Upper lobe of right lung (tissue), 1 donor: ENCODE measurements at regions not wholly inside any gene's neighbourhood (a gene's known extent, or its start where the extent isn't known, plus 50 kb on each side); places are given as distances from the start of the nearest gene placed in this dataset.

Experiments used
- ATAC-seq: fragments of 200-7000 bp; cut with Tn5 transposase; one replicate; pipeline ENCODE4 v1.9.1; 2020; ENCODE audit warnings: mild to moderate bottlenecking, moderate library complexity
- DNase-seq: peaks from one replicate; pipeline ENCODE4 v3.0.0-alpha.2; 2020
- H3K27ac ChIP-seq: fragments of 200-600 bp; one replicate; pipeline ENCODE4 v1.8.0; 2022
- H3K27me3 ChIP-seq: fragments of 200-600 bp; one replicate; pipeline ENCODE4 v1.8.0; 2022; ENCODE audit warnings: mild to moderate bottlenecking
- H3K36me3 ChIP-seq: fragments of 200-600 bp; one replicate; pipeline ENCODE4 v1.8.0; 2022
- H3K4me1 ChIP-seq: fragments of 200-600 bp; one replicate; pipeline ENCODE4 v1.8.0; 2022
- H3K4me3 ChIP-seq: fragments of 200-600 bp; one replicate; pipeline ENCODE4 v1.8.0; 2022; ENCODE audit warnings: mild to moderate bottlenecking
- H3K9me3 ChIP-seq: fragments of 200-600 bp; one replicate; pipeline ENCODE4 v1.8.0; 2022
- CTCF ChIP-seq: fragments of 200-600 bp; IDR thresholded peaks from one replicate; pipeline ENCODE4 v1.8.0; 2022; ENCODE audit warnings: antibody characterized with exemption
- intact Hi-C: fragments of 100-400 bp; cut with DNase I; formaldehyde crosslinking; loops from one replicate; pipeline ENCODE4 v1.11.0; 2022
- donor health status: DM: no; HTN: yes; CAD: no; lungs with severe emphysema.

- Histone ChIP-seq H3K27ac (no peak overlapping the region), H3K4me3 (no peak overlapping the region), H3K27me3 (no peaks in the 10 kb centered on the region), H3K36me3 (no peaks in the 10 kb centered on the region), H3K9me3 (no peaks in the 10 kb centered on the region), H3K4me1 (no peaks in the 10 kb centered on the region)
- ATAC-seq (no peak), DNase-seq (peak; percentile 33)
- TF ChIP-seq CTCF = no peak
- intact Hi-C loops = no loop called here
These were observed 654.5 kb downstream of the MATN1 start for GRCh38 chr1:30068787-30069472.

GRCh38 chr1:30064547-30064946 is 658.8 kb downstream of the MATN1 start:
- intact Hi-C loops = no loop called here

GRCh38 chr1:30063621-30064280 is 659.6 kb downstream of the MATN1 start:
- no peak for ATAC-seq

More at GRCh38 chr1:30064547-30064946, 658.8 kb downstream of the MATN1 start:
- ATAC-seq (no peak), DNase-seq (peak; percentile 15)
- Histone ChIP-seq H3K4me1 (no peaks in the 10 kb centered on the region), H3K27ac (no peak overlapping the region), H3K27me3 (no peaks in the 10 kb centered on the region), H3K4me3 (no peak overlapping the region), H3K9me3 (no peaks in the 10 kb centered on the region), H3K36me3 (no peaks in the 10 kb centered on the region)
- no peak for TF ChIP-seq CTCF

DNA sequence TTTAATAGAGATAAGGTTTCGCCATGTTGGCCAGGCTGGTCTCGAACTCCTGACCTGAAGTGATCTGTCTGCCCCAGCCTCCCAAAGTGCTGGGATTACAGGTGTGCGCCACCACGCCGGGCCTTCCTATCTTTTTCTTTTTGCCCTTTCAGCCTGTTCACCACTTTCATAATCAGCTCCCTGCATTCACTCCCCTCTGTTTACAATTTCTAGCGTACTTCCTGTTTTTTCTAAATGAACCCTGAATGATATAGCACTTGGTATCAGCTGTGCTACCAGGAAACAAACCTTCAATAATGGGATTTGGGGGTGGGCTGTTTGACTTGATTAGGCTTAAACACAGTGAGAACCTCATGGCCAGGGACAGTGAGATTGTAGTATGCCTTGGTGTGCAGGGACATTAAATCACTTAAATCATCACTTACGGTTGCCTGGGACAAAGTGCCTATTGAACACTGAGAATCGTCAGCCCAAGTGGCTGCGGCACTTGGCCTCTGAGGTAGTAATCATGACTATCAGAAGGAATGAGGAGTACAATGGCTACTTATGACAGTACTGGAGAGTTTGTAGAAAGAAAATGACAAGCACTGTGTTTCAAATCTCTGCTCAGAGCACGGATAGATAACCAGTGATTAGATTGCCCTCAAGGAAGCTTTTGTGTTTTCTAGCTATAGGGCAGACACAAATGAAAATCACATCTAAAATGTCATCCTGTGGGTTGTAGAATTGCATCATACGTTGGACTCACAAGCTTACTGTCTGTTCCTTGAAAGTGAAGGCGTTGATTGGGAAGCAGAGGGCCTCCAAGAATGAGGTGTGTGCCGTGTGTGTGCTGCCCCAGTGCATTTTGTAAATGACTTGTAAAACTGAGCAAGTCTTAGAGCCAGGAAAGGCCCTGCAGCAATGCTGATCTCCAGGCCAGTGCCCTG is 661.8 kb downstream of the MATN1 start:
- intact Hi-C loops = no loop called here
- no peak for DNase-seq
- Histone ChIP-seq H3K27me3 (no peaks in the 10 kb centered on the region), H3K9me3 (no peaks in the 10 kb centered on the region), H3K36me3 (no peaks in the 10 kb centered on the region), H3K4me1 (no peaks in the 10 kb centered on the region), H3K4me3 (no peak overlapping the region), H3K27ac (no peak overlapping the region)
- TF ChIP-seq CTCF = no peak
- no peak for ATAC-seq

More at GRCh38 chr1:30063621-30064280, 659.6 kb downstream of the MATN1 start:
- no peaks in the 10 kb centered on the region for H3K4me1 ChIP-seq
- intact Hi-C loops = no loop called here
- H3K36me3 ChIP-seq = no peaks in the 10 kb centered on the region
- no peaks in the 10 kb centered on the region for H3K9me3 ChIP-seq
- no peak overlapping the region for H3K4me3 ChIP-seq
- no peak for TF ChIP-seq CTCF
- no peaks in the 10 kb centered on the region for H3K27me3 ChIP-seq
- no peak overlapping the region for H3K27ac ChIP-seq
- peak; percentile 15 for DNase-seq

DNA sequence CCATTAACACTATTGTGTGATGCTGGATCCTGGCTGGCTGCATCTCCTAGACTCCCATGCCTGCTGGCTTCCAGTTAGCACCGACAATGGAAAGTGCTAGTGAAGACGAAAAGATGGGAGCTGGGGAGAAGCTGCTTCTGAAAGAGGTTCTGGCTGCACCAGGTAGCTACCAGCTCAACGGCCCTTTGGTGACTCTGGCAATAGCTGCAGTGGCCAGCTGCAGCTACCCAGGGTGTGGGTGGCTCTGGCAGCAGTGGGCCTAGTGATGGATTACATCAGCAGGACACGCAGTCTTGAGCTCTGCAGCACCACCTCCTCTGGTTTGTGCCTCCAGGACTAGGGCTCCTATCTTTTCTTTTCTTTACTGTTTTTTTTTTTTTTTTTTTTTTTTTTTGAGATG is 662.6 kb downstream of the MATN1 start:
- Histone ChIP-seq H3K27me3 (no peaks in the 10 kb centered on the region), H3K27ac (no peak overlapping the region), H3K36me3 (no peaks in the 10 kb centered on the region), H3K9me3 (no peaks in the 10 kb centered on the region), H3K4me3 (no peak overlapping the region), H3K4me1 (no peaks in the 10 kb centered on the region)
- intact Hi-C loops = no loop called here
- no peak for TF ChIP-seq CTCF
- ATAC-seq (no peak), DNase-seq (peak; percentile 41)
